ENCODE measurements at regions not wholly inside any gene's neighbourhood (a gene's known extent, or its start where the extent isn't known, plus 50 kb on each side); places are given as distances from the start of the nearest gene placed in this dataset.

DNA sequence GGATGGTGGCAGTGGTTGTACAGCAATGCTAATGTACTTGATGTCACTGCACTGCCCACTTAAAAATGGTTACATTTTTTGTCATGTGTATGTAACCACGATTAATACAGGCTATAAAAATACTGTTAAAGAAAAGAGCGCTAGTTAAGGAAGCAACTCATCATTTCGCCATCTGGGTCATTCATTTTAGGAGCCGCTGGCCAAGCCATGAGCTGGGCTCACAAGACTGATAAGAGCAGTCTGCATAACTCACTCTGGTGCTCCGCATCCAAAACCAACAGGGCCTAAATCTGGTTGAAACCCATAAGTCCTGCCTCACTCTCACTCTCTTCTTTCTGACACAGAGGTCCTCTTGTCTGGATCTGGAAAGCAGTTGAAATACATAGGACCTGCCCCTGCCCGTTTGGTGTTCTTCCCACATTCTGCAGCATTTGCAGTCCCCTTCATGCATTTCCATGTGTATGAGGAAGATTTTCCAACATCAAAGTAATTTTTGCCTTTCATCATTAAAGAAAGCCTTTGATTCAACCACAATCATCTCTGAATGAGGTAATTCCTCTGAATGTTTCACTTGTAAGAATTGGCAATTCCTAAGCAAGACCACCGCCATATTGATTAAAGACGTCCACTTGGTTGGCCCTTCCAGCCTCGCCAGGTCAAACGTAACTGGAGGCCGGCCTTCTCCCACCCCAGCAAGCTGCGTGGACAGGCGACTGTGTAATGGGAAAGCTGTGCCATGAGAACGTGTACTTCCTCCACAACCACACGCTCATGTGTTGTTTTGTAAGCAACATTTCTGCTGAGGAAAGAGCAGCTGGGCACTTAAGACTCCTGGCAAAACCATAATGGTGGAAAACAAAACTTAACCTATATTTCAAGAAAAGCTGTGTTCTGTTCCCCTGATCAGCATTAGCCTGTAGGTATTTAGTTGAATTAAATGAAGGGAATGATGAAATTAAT, 112.2 kb downstream of the VAPA start:
- Histone ChIP-seq H3K4me3 (no peak overlapping the region), H3K36me3 (no peaks in the 10 kb centered on the region), H3K9me3 (no peaks in the 10 kb centered on the region), H3K27ac (no peak overlapping the region), H3K4me1 (no peaks in the 10 kb centered on the region), H3K27me3 (no peaks in the 10 kb centered on the region)
- TF ChIP-seq, protein P1, sequence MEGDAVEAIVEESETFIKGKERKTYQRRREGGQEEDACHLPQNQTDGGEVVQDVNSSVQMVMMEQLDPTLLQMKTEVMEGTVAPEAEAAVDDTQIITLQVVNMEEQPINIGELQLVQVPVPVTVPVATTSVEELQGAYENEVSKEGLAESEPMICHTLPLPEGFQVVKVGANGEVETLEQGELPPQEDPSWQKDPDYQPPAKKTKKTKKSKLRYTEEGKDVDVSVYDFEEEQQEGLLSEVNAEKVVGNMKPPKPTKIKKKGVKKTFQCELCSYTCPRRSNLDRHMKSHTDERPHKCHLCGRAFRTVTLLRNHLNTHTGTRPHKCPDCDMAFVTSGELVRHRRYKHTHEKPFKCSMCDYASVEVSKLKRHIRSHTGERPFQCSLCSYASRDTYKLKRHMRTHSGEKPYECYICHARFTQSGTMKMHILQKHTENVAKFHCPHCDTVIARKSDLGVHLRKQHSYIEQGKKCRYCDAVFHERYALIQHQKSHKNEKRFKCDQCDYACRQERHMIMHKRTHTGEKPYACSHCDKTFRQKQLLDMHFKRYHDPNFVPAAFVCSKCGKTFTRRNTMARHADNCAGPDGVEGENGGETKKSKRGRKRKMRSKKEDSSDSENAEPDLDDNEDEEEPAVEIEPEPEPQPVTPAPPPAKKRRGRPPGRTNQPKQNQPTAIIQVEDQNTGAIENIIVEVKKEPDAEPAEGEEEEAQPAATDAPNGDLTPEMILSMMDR (IDR thresholded peaks at IDR 0.05): no peak
- TF ChIP-seq POLR2A (IDR thresholded peaks at IDR 0.05) (no peak), POLR2AphosphoS5 (IDR thresholded peaks at IDR 0.05; ENCODE audit: insufficient read depth in 1 of 2, low read depth in 1 of 2) (no peak)
- intact Hi-C loops (cut with DNase I): no loop called here
- no peak for DNase-seq (ENCODE audit: extremely low spot score in 2 of 2)

GRCh38 chr18:10027031-10027430, 113.2 kb downstream of the VAPA start:
- TF ChIP-seq POLR2A (IDR thresholded peaks at IDR 0.05) (no peak), POLR2AphosphoS5 (IDR thresholded peaks at IDR 0.05; ENCODE audit: insufficient read depth in 1 of 2, low read depth in 1 of 2) (no peak)
- TF ChIP-seq, protein P1 (IDR thresholded peaks at IDR 0.05): no peak
- no peak for DNase-seq (ENCODE audit: extremely low spot score in 2 of 2)
- no peak overlapping the region for H3K4me3 ChIP-seq
- no peaks in the 10 kb centered on the region for H3K36me3 ChIP-seq
- H3K27ac ChIP-seq: no peak overlapping the region
- no peaks in the 10 kb centered on the region for H3K27me3 ChIP-seq
- intact Hi-C loops (cut with DNase I): no loop called here
- no peaks in the 10 kb centered on the region for H3K4me1 ChIP-seq
- H3K9me3 ChIP-seq: no peaks in the 10 kb centered on the region

DNA sequence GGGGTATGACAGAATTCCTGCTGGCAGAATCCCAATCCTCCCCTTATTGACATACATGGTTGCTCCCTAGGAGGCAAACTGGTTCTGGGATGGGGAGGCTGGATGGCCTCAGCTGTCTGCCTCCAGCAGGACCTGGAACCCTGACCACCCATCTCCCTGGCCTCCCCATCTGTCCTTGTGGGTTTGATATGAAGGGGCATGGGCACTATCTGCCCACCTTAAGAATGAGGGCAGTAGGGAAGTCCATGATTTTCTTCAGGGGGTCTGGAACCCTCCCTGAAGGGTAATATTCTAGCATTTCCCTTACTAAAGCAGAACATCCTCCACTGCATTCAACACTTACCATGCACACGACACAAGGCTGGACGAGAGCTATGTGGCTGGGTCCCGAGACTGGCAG, 113.6 kb downstream of the VAPA start:
- Histone ChIP-seq H3K9me3 (no peaks in the 10 kb centered on the region), H3K27me3 (no peaks in the 10 kb centered on the region), H3K36me3 (no peaks in the 10 kb centered on the region), H3K4me1 (no peaks in the 10 kb centered on the region), H3K27ac (no peak overlapping the region), H3K4me3 (no peak overlapping the region)
- intact Hi-C loops (cut with DNase I): no loop called here
- no peak for DNase-seq (ENCODE audit: extremely low spot score in 2 of 2)
- TF ChIP-seq POLR2AphosphoS5 (IDR thresholded peaks at IDR 0.05; ENCODE audit: insufficient read depth in 1 of 2, low read depth in 1 of 2) (no peak), POLR2A (IDR thresholded peaks at IDR 0.05) (no peak)
- TF ChIP-seq, protein P1 (IDR thresholded peaks at IDR 0.05): no peak

- intact Hi-C loops (cut with DNase I): no loop called here
- H3K4me3 ChIP-seq: no peak overlapping the region
- no peak for TF ChIP-seq POLR2A (IDR thresholded peaks at IDR 0.05)
- TF ChIP-seq POLR2AphosphoS5 (IDR thresholded peaks at IDR 0.05; ENCODE audit: insufficient read depth in 1 of 2, low read depth in 1 of 2): no peak
- TF ChIP-seq, protein P1 (IDR thresholded peaks at IDR 0.05): no peak
- no peak for DNase-seq (ENCODE audit: extremely low spot score in 2 of 2)
- no peaks in the 10 kb centered on the region for H3K36me3 ChIP-seq
- no peaks in the 10 kb centered on the region for H3K9me3 ChIP-seq
- H3K4me1 ChIP-seq: peaks cover 3% of the 10 kb centered on the region
- no peak overlapping the region for H3K27ac ChIP-seq
- H3K27me3 ChIP-seq: no peaks in the 10 kb centered on the region
These were observed 115.9 kb downstream of the VAPA start for GRCh38 chr18:10029711-10030110.
